Ramos (cell line): ENCODE measurements at regions not wholly inside any gene's neighbourhood (a gene's known extent, or its start where the extent isn't known, plus 50 kb on each side); places are given as distances from the start of the nearest gene placed in this dataset.

Source experiments
- in situ Hi-C: fragments of 300-500 bp; cut with MboI; formaldehyde crosslinking; loops from one replicate; pipeline ENCODE4 v1.14.3; 2022; ENCODE audit warnings: low sequenced_read_pairs; ENCODE audit not compliant: unreplicated experiment

GRCh38 chr13:30359991-30360390 is 52.6 kb upstream of the KATNAL1 start:
- in situ Hi-C loops = loop anchor here (25.0 kb wide), 2 partner anchors 202 to 452 kb away; no protein-coding TSS in a partner anchor

GRCh38 chr13:30360586-30360985 is 53.2 kb upstream of the KATNAL1 start:
- in situ Hi-C loops = loop anchor here (25.0 kb wide), 2 partner anchors 202 to 452 kb away; no protein-coding TSS in a partner anchor

GRCh38 chr13:30362005-30362788 is 54.8 kb upstream of the KATNAL1 start:
- in situ Hi-C loops = loop anchor here (25.0 kb wide), 2 partner anchors 200 to 450 kb away; no protein-coding TSS in a partner anchor

- in situ Hi-C loops = loop anchor here (25.0 kb wide), 2 partner anchors 199 to 449 kb away; no protein-coding TSS in a partner anchor
Measured at GRCh38 chr13:30362869-30363268, 55.5 kb upstream of the KATNAL1 start.

- in situ Hi-C loops = loop anchor here (25.0 kb wide), 2 partner anchors 199 to 449 kb away; no protein-coding TSS in a partner anchor
Measured at GRCh38 chr13:30363725-30364124, 56.4 kb upstream of the KATNAL1 start.

GRCh38 chr13:30364133-30364532 is 56.8 kb upstream of the KATNAL1 start:
- in situ Hi-C loops = loop anchor here (25.0 kb wide), 2 partner anchors 198 to 448 kb away; no protein-coding TSS in a partner anchor

GRCh38 chr13:30364876-30365275 is 57.4 kb upstream of the UBE2L5 start:
- in situ Hi-C loops = loop anchor here (25.0 kb wide), 2 partner anchors 197 to 447 kb away; no protein-coding TSS in a partner anchor

- in situ Hi-C loops = loop anchor here (25.0 kb wide), 2 partner anchors 196 to 446 kb away; no protein-coding TSS in a partner anchor
Measured at GRCh38 chr13:30366088-30366487, 56.2 kb upstream of the UBE2L5 start.

GRCh38 chr13:30367296-30367695 is 55.0 kb upstream of the UBE2L5 start:
- in situ Hi-C loops = loop anchor here (25.0 kb wide), 2 partner anchors 195 to 445 kb away; no protein-coding TSS in a partner anchor

GRCh38 chr13:30370146-30370545 is 52.1 kb upstream of the UBE2L5 start:
- in situ Hi-C loops = loop anchor here (25.0 kb wide), 2 partner anchors 192 to 442 kb away; no protein-coding TSS in a partner anchor

GRCh38 chr13:30370916-30371521 is 51.3 kb upstream of the UBE2L5 start:
- in situ Hi-C loops = loop anchor here (25.0 kb wide), 2 partner anchors 191 to 441 kb away; no protein-coding TSS in a partner anchor

- in situ Hi-C loops = loop anchor here (25.0 kb wide), 2 partner anchors 191 to 441 kb away; no protein-coding TSS in a partner anchor
Measured at GRCh38 chr13:30371649-30372265, 50.5 kb upstream of the UBE2L5 start.
